GM12865 (cell line): ENCODE measurements at regions not wholly inside any gene's neighbourhood (a gene's known extent, or its start where the extent isn't known, plus 50 kb on each side); places are given as distances from the start of the nearest gene placed in this dataset.

Experiments
- DNase-seq: peaks from one replicate; pipeline ENCODE4 v3.0.0; 2010; ENCODE audit warnings: low read depth
- H3K4me3 ChIP-seq: 2 replicates; pipeline ENCODE4 v1.5.1; 2011; ENCODE audit warnings: mild to moderate bottlenecking, low read depth, low read length, control low read depth
- CTCF ChIP-seq: IDR thresholded peaks from 2 replicates; pipeline ENCODE4 v1.5.1; 2011; ENCODE audit warnings: low read length, control low read depth, low read depth, inconsistent platforms; ENCODE audit not compliant: insufficient read depth; ENCODE audit errors: missing control alignments

GRCh38 chr9:107224252-107224651 is 58.8 kb upstream of the RAD23B start:
- no peak for TF ChIP-seq CTCF
- no peak for DNase-seq
- no peak overlapping the region for H3K4me3 ChIP-seq

- H3K4me3 ChIP-seq, result no peak overlapping the region
- no peak for TF ChIP-seq CTCF
- DNase-seq, result no peak
These were observed 56.7 kb upstream of the RAD23B start for GRCh38 chr9:107226421-107226820.

GRCh38 chr9:107227774-107228173 is 55.3 kb upstream of the RAD23B start:
- TF ChIP-seq CTCF, result no peak
- no peak overlapping the region for H3K4me3 ChIP-seq
- no peak for DNase-seq

- H3K4me3 ChIP-seq, result no peak overlapping the region
- no peak for TF ChIP-seq CTCF
- DNase-seq, result no peak
These were observed 54.5 kb upstream of the RAD23B start for GRCh38 chr9:107228496-107229039.

GRCh38 chr9:107229241-107229741 is 53.8 kb upstream of the RAD23B start:
- TF ChIP-seq CTCF, result no peak
- no peak overlapping the region for H3K4me3 ChIP-seq
- DNase-seq, result no peak
